ENCODE measurements at regions not wholly inside any gene's neighbourhood (a gene's known extent, or its start where the extent isn't known, plus 50 kb on each side); places are given as distances from the start of the nearest gene placed in this dataset.
"Not testable (repeated sequence)": the region's sequence is repeated elsewhere in the genome, so short reads cannot be mapped to it uniquely, and the experiment has no call there.

GRCh38 chrX:729583-730409 is 99.2 kb downstream of the SHOX start:
- Mint-ChIP-seq H3K4me1 (no peaks in the 10 kb centered on the region), H3K27me3 (no peaks in the 10 kb centered on the region), H3K4me3 (no peak overlapping the region), H3K36me3 (peaks cover 1% of the 10 kb centered on the region), H3K9me3 (peaks cover 9% of the 10 kb centered on the region), H3K27ac (no peak overlapping the region)
- CTCF ChIA-PET: no interaction called here
- no peak for DNase-seq

DNA sequence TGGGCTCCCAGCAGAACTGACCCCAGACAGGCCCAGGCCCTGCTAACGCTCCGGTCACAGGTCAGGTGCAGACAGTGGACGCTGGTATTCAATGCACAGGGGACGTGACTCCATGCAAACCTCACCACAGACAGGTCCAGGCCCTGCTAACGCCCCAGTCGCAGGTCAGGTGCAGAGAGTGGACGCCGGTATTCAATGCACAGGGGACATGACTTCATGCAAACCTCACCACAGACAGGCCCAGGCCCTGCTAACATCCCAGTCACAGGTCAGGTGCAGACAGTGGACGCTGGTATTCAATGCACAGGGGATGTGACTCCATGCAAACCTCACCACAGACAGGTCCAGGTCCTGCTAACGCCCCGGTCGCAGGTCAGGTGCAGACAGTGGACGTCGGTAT is 98.5 kb downstream of the SHOX start:
- DNase-seq, H3K27ac Mint-ChIP-seq, H3K27me3 Mint-ChIP-seq, H3K4me3 Mint-ChIP-seq, H3K36me3 Mint-ChIP-seq, CTCF ChIA-PET, H3K4me1 Mint-ChIP-seq: not testable (repeated sequence)
- peaks cover 16% of the 10 kb centered on the region for H3K9me3 Mint-ChIP-seq

GRCh38 chrX:728639-729038 is 98.0 kb downstream of the SHOX start:
- H3K27ac Mint-ChIP-seq, DNase-seq, H3K4me3 Mint-ChIP-seq, CTCF ChIA-PET, H3K36me3 Mint-ChIP-seq, H3K4me1 Mint-ChIP-seq, H3K27me3 Mint-ChIP-seq: not testable (repeated sequence)
- peaks cover 20% of the 10 kb centered on the region for H3K9me3 Mint-ChIP-seq

DNA sequence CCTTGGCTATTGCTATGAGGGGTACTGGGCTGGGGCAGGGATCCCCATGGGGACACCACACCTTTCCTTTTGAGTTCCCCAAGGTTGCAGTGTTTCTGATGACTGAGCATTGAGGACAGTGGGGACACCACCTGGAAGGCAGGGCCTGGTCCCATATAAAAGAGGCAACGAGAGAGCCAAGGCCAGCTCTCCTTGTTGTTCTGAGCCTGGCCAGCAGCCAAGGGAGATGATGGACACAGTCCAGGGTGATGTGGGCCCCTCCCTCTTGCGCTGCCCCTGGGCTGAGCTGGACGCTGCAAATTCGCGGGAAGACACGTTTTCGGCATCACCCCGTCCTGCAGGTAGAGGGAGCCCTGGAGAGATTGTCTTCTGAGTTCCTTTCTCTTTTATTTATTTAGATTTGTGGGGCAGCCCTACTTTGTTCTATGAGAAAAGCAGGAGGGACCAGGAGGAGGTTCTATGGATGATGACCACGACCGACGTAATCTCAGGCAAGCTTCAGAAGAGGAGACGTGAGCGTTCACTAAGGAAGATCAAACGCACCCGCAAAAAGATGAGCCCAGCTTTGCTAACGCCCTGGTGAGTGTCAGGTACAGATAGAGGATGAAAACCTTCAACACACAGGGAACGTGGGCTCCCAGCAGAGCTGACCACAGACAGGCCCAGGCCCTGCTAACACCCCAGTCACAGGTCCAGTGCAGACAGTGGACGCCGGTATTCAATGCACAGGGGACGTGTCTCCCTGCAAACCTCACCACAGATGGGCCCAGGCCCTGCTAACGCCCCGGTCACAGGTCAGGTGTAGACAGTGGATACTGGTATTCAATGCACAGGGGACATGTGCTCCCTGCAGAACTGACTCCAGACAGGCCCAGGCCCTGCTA is 97.4 kb downstream of the SHOX start:
- Mint-ChIP-seq H3K27ac (no peak overlapping the region), H3K4me3 (no peak overlapping the region), H3K36me3 (peaks cover 1% of the 10 kb centered on the region), H3K4me1 (no peaks in the 10 kb centered on the region), H3K27me3 (no peaks in the 10 kb centered on the region), H3K9me3 (peaks cover 23% of the 10 kb centered on the region)
- DNase-seq: no peak
- CTCF ChIA-PET: no interaction called here

GRCh38 chrX:725971-726370 is 95.4 kb downstream of the SHOX start:
- no peak overlapping the region for H3K27ac Mint-ChIP-seq
- no peaks in the 10 kb centered on the region for H3K27me3 Mint-ChIP-seq
- peaks cover 1% of the 10 kb centered on the region for H3K36me3 Mint-ChIP-seq
- peaks cover 23% of the 10 kb centered on the region for H3K9me3 Mint-ChIP-seq
- peak; percentile 22 for DNase-seq
- H3K4me3 Mint-ChIP-seq: no peak overlapping the region
- CTCF ChIA-PET: no interaction called here
- H3K4me1 Mint-ChIP-seq: no peaks in the 10 kb centered on the region

- CTCF ChIA-PET: no interaction called here
- Mint-ChIP-seq H3K27ac (peak overlapping the region; percentile 53), H3K9me3 (peaks cover 23% of the 10 kb centered on the region), H3K4me3 (no peak overlapping the region), H3K4me1 (no peaks in the 10 kb centered on the region), H3K36me3 (peaks cover 1% of the 10 kb centered on the region), H3K27me3 (no peaks in the 10 kb centered on the region)
- peak; percentile 43 for DNase-seq
These were observed 93.7 kb downstream of the SHOX start for GRCh38 chrX:724256-724655.

DNA sequence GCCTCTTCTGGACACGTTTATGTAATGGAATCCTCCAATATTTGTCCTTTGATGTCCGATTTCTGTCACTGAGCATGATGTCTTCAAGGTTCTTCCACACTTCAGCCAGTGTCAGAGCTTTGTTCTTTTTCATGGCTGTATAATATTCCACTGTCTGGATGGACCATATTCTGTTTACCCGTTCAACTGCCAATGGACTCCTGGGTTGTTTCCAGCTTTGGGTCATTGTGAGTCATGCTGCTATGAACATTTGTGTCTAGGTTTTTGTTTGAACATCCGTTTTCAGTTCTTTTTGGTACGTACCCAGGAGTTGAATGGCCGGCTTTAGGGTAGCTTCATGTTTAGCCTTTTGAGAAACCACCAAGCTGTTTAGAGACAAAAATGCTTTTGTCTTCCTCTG is 93.2 kb downstream of the SHOX start:
- Mint-ChIP-seq H3K4me3 (no peak overlapping the region), H3K27ac (no peak overlapping the region)

GRCh38 chrX:721354-721753 is 90.8 kb downstream of the SHOX start:
- Mint-ChIP-seq H3K4me1 (no peaks in the 10 kb centered on the region), H3K27ac (peak overlapping the region; percentile 55), H3K27me3 (no peaks in the 10 kb centered on the region), H3K4me3 (no peak overlapping the region), H3K9me3 (peaks cover 34% of the 10 kb centered on the region), H3K36me3 (peaks cover 1% of the 10 kb centered on the region)
- CTCF ChIA-PET: no interaction called here
- no peak for DNase-seq

More for the DNA sequence above, 93.2 kb downstream of the SHOX start:
- H3K27me3 Mint-ChIP-seq: no peaks in the 10 kb centered on the region
- peaks cover 23% of the 10 kb centered on the region for H3K9me3 Mint-ChIP-seq
- no peak for DNase-seq
- no peaks in the 10 kb centered on the region for H3K4me1 Mint-ChIP-seq
- peaks cover 1% of the 10 kb centered on the region for H3K36me3 Mint-ChIP-seq
- CTCF ChIA-PET: no interaction called here

DNA sequence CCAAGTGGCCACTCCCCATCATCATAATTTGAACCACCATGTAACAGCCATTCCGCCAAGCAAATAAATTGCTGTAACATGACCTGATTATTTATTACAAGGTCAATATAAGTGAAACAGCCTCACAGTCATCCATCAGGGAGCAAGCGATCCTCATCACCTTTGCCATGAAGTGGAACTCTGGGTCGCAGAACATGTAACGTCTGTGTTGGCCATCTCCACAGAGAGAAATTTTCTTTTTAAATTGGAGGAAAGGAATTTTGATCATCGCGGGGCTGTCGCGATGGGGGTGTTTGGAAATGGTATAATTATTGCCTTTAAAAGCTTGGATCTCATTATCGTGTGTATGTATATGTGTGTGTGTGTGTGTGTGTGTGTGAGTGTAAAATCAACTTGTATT is 90.2 kb downstream of the SHOX start:
- Mint-ChIP-seq H3K4me3 (no peak overlapping the region), H3K9me3 (peaks cover 34% of the 10 kb centered on the region), H3K36me3 (peaks cover 1% of the 10 kb centered on the region), H3K27me3 (no peaks in the 10 kb centered on the region), H3K27ac (no peak overlapping the region), H3K4me1 (no peaks in the 10 kb centered on the region)
- DNase-seq: no peak
- CTCF ChIA-PET: no interaction called here

DNA sequence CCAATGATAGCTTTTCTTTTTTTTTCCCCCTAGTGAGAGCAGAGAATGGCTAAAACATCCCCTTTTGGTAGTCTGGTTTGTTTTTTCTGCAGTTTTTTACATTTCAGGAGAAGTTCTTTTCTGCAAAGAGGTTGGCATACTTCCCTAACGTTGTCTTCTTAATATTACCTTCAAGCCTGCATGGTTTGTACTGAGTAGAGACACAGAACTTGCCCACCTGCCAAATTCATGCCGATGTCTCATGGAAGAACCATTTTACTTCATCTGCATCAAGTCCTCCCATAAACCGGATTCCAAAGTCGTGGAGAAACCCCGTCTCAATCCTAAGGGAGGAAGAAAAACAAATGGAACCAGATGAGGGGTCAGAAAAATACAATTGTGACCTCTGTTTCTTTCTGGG is 89.7 kb downstream of the SHOX start:
- CTCF ChIA-PET: no interaction called here
- no peak overlapping the region for H3K4me3 Mint-ChIP-seq
- peaks cover under 1% of the 10 kb centered on the region for H3K36me3 Mint-ChIP-seq
- peaks cover 36% of the 10 kb centered on the region for H3K9me3 Mint-ChIP-seq
- H3K27ac Mint-ChIP-seq: no peak overlapping the region
- DNase-seq: no peak
- no peaks in the 10 kb centered on the region for H3K27me3 Mint-ChIP-seq
- H3K4me1 Mint-ChIP-seq: no peaks in the 10 kb centered on the region

GRCh38 chrX:716136-716535 is 85.5 kb downstream of the SHOX start:
- Mint-ChIP-seq H3K4me3 (no peak overlapping the region), H3K27ac (no peak overlapping the region), H3K9me3 (peaks cover 33% of the 10 kb centered on the region), H3K27me3 (no peaks in the 10 kb centered on the region), H3K4me1 (no peaks in the 10 kb centered on the region), H3K36me3 (no peaks in the 10 kb centered on the region)
- CTCF ChIA-PET: no interaction called here
- no peak for DNase-seq

DNA sequence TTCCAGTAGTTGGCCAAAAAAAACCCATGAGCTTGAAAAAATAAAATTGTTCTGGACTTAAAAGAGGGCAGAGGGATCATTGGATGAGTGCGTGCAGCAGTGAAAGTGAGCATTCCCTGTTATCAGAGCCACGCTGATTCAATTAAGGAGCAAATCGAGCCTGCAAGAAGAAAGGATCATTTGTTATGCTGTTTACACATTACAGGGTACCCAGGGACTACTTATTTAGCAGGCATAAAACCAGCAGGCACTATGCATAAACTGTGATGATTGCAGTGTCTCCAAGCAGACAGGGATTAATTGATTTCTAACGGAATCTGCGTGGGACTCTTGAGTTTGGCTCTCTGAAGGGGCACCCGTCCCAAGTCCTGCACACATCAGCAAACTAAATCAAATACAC is 83.5 kb downstream of the SHOX start:
- Mint-ChIP-seq H3K27me3 (no peaks in the 10 kb centered on the region), H3K27ac (no peak overlapping the region), H3K4me3 (no peak overlapping the region), H3K9me3 (peaks cover 40% of the 10 kb centered on the region), H3K4me1 (no peaks in the 10 kb centered on the region), H3K36me3 (no peaks in the 10 kb centered on the region)
- DNase-seq: no peak
- CTCF ChIA-PET: no interaction called here
